HepG2 (cell line): ENCODE measurements at regions not wholly inside any gene's neighbourhood (a gene's known extent, or its start where the extent isn't known, plus 50 kb on each side); places are given as distances from the start of the nearest gene placed in this dataset.

Experiments used
- ATAC-seq: fragments of 200-7000 bp; cut with Tn5 transposase; 3 replicates; pipeline ENCODE4 v1.9.1; 2020; ENCODE audit warnings: mild to moderate bottlenecking, moderate library complexity
- BruUV-seq: library from RNA; stranded (reverse); fragments of 400-500 nt; replicated peaks from 2 replicates; lab custom pipeline; 2021; lab: Mats Ljungman, UMichigan
- CTCF ChIA-PET: fragments of 300-600 bp; formaldehyde crosslinking; extraction: SDS; loops from one replicate; lab custom pipeline; 2021; ENCODE audit warnings: low total read pairs, inconsistent platforms, low intra/inter-chr PET ratio; lab: Yijun Ruan, JAX
- POLR2A ChIA-PET: fragments of 350-600 bp; sonication (Branson Sonifier 250); formaldehyde crosslinking; loops from one replicate; lab custom pipeline; 2020; ENCODE audit warnings: antibody characterized with exemption, inconsistent platforms; lab: Yijun Ruan, JAX
- DNase-seq: peaks from one replicate; pipeline ENCODE4 v3.0.0-alpha.2; 2015; ENCODE audit warnings: low spot score
- FAIRE-seq: peaks from 3 replicates; lab custom pipeline; 2011; peaks lifted over from hg19 to GRCh38; lab: Jason Lieb, UNC
- H2AFZ ChIP-seq: one replicate; pipeline ENCODE4 v1.6.1; 2011; ENCODE audit warnings: low read length, inconsistent platforms
- H3K27ac ChIP-seq: fragments of 300-600 bp; 3 replicates; pipeline ENCODE4 v1.8.0; 2011; ENCODE audit warnings: mixed run types, mild to moderate bottlenecking, mixed read lengths, low read length, inconsistent platforms; ENCODE audit not compliant: insufficient read depth; ENCODE audit errors: extremely low read length
- H3K27me3 ChIP-seq, 2 experiments: fragments of 200-600 bp in 1 of 2; 2 replicates in 1 of 2; 3 replicates in 1 of 2; pipeline versions ENCODE4 v1.6.0 to v1.8.0; 2011; ENCODE audit warnings: low read length in 2 of 2, mild to moderate bottlenecking in 2 of 2, moderate library complexity in 2 of 2, inconsistent platforms in 1 of 2; ENCODE audit not compliant: insufficient read depth in 2 of 2, control insufficient read depth in 1 of 2
- H3K36me3 ChIP-seq, 2 experiments: fragments of 200-600 bp in 1 of 2; replicated peaks in 1 of 2; 2 replicates in 1 of 2; 3 replicates in 1 of 2; pipeline versions ENCODE4 v1.5.1 to v1.8.0; 2011; ENCODE audit warnings: low read length in 2 of 2, inconsistent platforms in 1 of 2; ENCODE audit not compliant: insufficient read depth in 2 of 2, control insufficient read depth in 1 of 2
- H3K4me1 ChIP-seq: 2 replicates; pipeline ENCODE4 v1.5.1; 2012; ENCODE audit warnings: low read length, inconsistent platforms; ENCODE audit not compliant: insufficient read depth
- H3K4me2 ChIP-seq: 2 replicates; pipeline ENCODE4 v1.6.0; 2011; ENCODE audit warnings: low read depth, low read length, inconsistent platforms
- H3K4me3 ChIP-seq, 3 experiments: fragments of 200-600 bp in 1 of 3; sonication (generic), shearing (Covaris generic) in 1 of 3; replicated peaks in 1 of 3; 2 replicates each; pipeline ENCODE4 v1.5.1; 2011 to 2016; ENCODE audit warnings: low read length in 3 of 3, inconsistent platforms in 2 of 3, low read depth in 2 of 3, mild to moderate bottlenecking in 2 of 3, control low read depth in 1 of 3, mixed read lengths in 1 of 3; ENCODE audit not compliant: insufficient read depth in 1 of 3
- H3K79me2 ChIP-seq: one replicate; pipeline ENCODE4 v1.6.1; 2011; ENCODE audit warnings: low read length, inconsistent platforms; ENCODE audit not compliant: insufficient read depth
- H3K9ac ChIP-seq: 2 replicates; pipeline ENCODE4 v1.6.0; 2011; ENCODE audit warnings: mild to moderate bottlenecking, low read depth, low read length, inconsistent platforms; ENCODE audit not compliant: insufficient read depth
- H3K9me3 ChIP-seq: 2 replicates; pipeline ENCODE4 v1.5.1; 2012; ENCODE audit warnings: mild to moderate bottlenecking, low read length
- H4K20me1 ChIP-seq: 2 replicates; pipeline ENCODE4 v1.6.0; 2011; ENCODE audit warnings: inconsistent platforms, mild to moderate bottlenecking, low read length, moderate library complexity; ENCODE audit not compliant: insufficient read depth
- HMG20B ChIP-seq: conservative IDR thresholded peaks from 2 replicates; pipeline ENCODE4 v1.6.1; 2016; ENCODE audit warnings: missing genetic modification reagents, missing compliant biosample characterization
- HNRNPL ChIP-seq: fragments of 200-400 bp; formaldehyde crosslinking; IDR thresholded peaks from 2 replicates; pipeline ENCODE4 v1.6.1; 2017; ENCODE audit warnings: mild to moderate bottlenecking, low read depth, low read length
- HOXA7 ChIP-seq: sonication (generic); formaldehyde crosslinking; IDR thresholded peaks from 2 replicates; pipeline ENCODE4 v1.8.1; 2022; ENCODE audit warnings: mild to moderate bottlenecking, missing genetic modification reagents, moderate library complexity
- JUND ChIP-seq: sonication (generic); formaldehyde crosslinking; IDR thresholded peaks from 2 replicates; pipeline ENCODE4 v1.8.0; 2022; ENCODE audit warnings: mild to moderate bottlenecking, missing genetic modification reagents
- NKX3-1 ChIP-seq: sonication (generic); formaldehyde crosslinking; IDR thresholded peaks from 2 replicates; pipeline ENCODE4 v1.5.0; 2020; ENCODE audit warnings: missing genetic modification reagents
- PHF20 ChIP-seq: sonication (generic); formaldehyde crosslinking; IDR thresholded peaks from 2 replicates; pipeline ENCODE4 v1.5.0; 2020; ENCODE audit warnings: mild to moderate bottlenecking, missing genetic modification reagents
- REPIN1 ChIP-seq: sonication (generic); formaldehyde crosslinking; IDR thresholded peaks from 2 replicates; pipeline ENCODE4 v1.8.0; 2022; ENCODE audit warnings: missing genetic modification reagents, low read depth, mild to moderate bottlenecking, borderline replicate concordance
- RFXANK ChIP-seq: IDR thresholded peaks from 2 replicates; pipeline ENCODE4 v1.6.1; 2016
- SCMH1 ChIP-seq: sonication (generic); formaldehyde crosslinking; IDR thresholded peaks from 2 replicates; pipeline ENCODE4 v1.9.0; 2021; ENCODE audit warnings: missing genetic modification reagents, mild to moderate bottlenecking, borderline replicate concordance
- SMAD1 ChIP-seq: sonication (generic); formaldehyde crosslinking; IDR thresholded peaks from 2 replicates; pipeline ENCODE4 v1.4.0; 2020; ENCODE audit warnings: missing genetic modification reagents, low read depth, mild to moderate bottlenecking, borderline replicate concordance
- SYNCRIP ChIP-seq: fragments of 200-400 bp; formaldehyde crosslinking; IDR thresholded peaks from 2 replicates; pipeline ENCODE4 v1.6.1; 2018; ENCODE audit warnings: mild to moderate bottlenecking, low read depth, low read length; ENCODE audit not compliant: insufficient read depth
- THAP11 ChIP-seq: IDR thresholded peaks from 2 replicates; pipeline ENCODE4 v1.6.1; 2016; ENCODE audit warnings: missing biosample characterization, missing genetic modification reagents
- THRA ChIP-seq: sonication (generic); formaldehyde crosslinking; IDR thresholded peaks from 2 replicates; pipeline ENCODE4 v1.4.0; 2020; ENCODE audit warnings: missing genetic modification reagents, borderline replicate concordance
- TRIM22 ChIP-seq: fragments of 450-650 bp; IDR thresholded peaks from 2 replicates; pipeline ENCODE4 v1.6.1; 2017
- XBP1 ChIP-seq: sonication (generic); formaldehyde crosslinking; IDR thresholded peaks from 2 replicates; pipeline ENCODE4 v1.5.0; 2020; ENCODE audit warnings: missing genetic modification reagents
- ZBTB10 ChIP-seq: sonication (generic); formaldehyde crosslinking; IDR thresholded peaks from 2 replicates; pipeline ENCODE4 v1.4.0; 2020; ENCODE audit warnings: missing genetic modification reagents, borderline replicate concordance
- ZBTB26 ChIP-seq: IDR thresholded peaks from 2 replicates; pipeline ENCODE4 v1.6.1; 2016; ENCODE audit warnings: missing compliant biosample characterization, missing genetic modification reagents, borderline replicate concordance
- ZFAT ChIP-seq: sonication (generic); formaldehyde crosslinking; conservative IDR thresholded peaks from 2 replicates; pipeline ENCODE4 v1.8.1; 2023; ENCODE audit warnings: missing genetic modification reagents, inconsistent platforms
- ZNF230 ChIP-seq: sonication (generic); formaldehyde crosslinking; IDR thresholded peaks from 2 replicates; pipeline ENCODE4 v1.4.0; 2020; ENCODE audit warnings: mild to moderate bottlenecking, missing genetic modification reagents
- WGBS: methylation state at CpG from one replicate; pipeline ENCODE4 v1.1.6; 2017; ENCODE audit warnings: low lambda C conversion rate; 5-methylcytosine and 5-hydroxymethylcytosine counted together
- in situ Hi-C: cut with HindIII; loops from 2 replicates; pipeline ENCODE4 v1.10.0; 2017; ENCODE audit warnings: low pct_unique_long_range_greater_than_20kb; ENCODE audit not compliant: extremely low pct_ligation_motif_present
- intact Hi-C: fragments of 100-400 bp; cut with micrococcal nuclease; formaldehyde crosslinking; loops from one replicate; pipeline ENCODE4 v1.10.0; 2022; ENCODE audit not compliant: unreplicated experiment

- TF ChIP-seq SCMH1 (CRISPR knock-in tag) (no peak), NKX3-1 (CRISPR knock-in tag) (no peak), ZBTB10 (CRISPR knock-in tag) (no peak), RFXANK (CRISPR knock-in tag) (no peak), THRA (CRISPR knock-in tag) (no peak), REPIN1 (CRISPR knock-in tag) (no peak), JUND (CRISPR knock-in tag) (no peak), XBP1 (CRISPR knock-in tag) (no peak), ZBTB26 (no peak), ZFAT (CRISPR knock-in tag) (no peak), TRIM22 (no peak), PHF20 (CRISPR knock-in tag) (no peak), SYNCRIP (no peak), ZNF230 (CRISPR knock-in tag) (no peak), HOXA7 (CRISPR knock-in tag) (no peak), HMG20B (no peak), THAP11 (CRISPR knock-in tag) (no peak), SMAD1 (CRISPR knock-in tag) (no peak), HNRNPL (no peak)
- no peaks in the 10 kb centered on the region for H3K27me3 ChIP-seq
- FAIRE-seq (no peak), ATAC-seq (no peak), DNase-seq (no peak)
- H3K4me1 ChIP-seq = no peaks in the 10 kb centered on the region
- intact Hi-C loops (no loop called here), in situ Hi-C loops (no loop called here)
- H3K9ac ChIP-seq = no peak overlapping the region
- no peak overlapping the region for H3K4me2 ChIP-seq
- ChIA-PET POLR2A (no interaction called here), CTCF (no interaction called here)
- H3K79me2 ChIP-seq = no peaks in the 10 kb centered on the region
- no peaks in the 10 kb centered on the region for H4K20me1 ChIP-seq
- no TSS peak for BruUV-seq
- no peak overlapping the region for H3K4me3 ChIP-seq
- no peak overlapping the region for H3K27ac ChIP-seq
- 5% methylated on average over 5 of the region's 5 CpGs for WGBS
- no peaks in the 10 kb centered on the region for H3K36me3 ChIP-seq
- H2AFZ ChIP-seq = no peak overlapping the region
- H3K9me3 ChIP-seq = no peaks in the 10 kb centered on the region
Measured at GRCh38 chr4:31026256-31026655, 306.1 kb downstream of the PCDH7 start.
